Caco-2 (cell line): ENCODE measurements at regions not wholly inside any gene's neighbourhood (a gene's known extent, or its start where the extent isn't known, plus 50 kb on each side); places are given as distances from the start of the nearest gene placed in this dataset.

Source experiments
- BruUV-seq: library from RNA; stranded (reverse); fragments of 400-500 nt; replicated peaks from 2 replicates; lab custom pipeline; 2021; lab: Mats Ljungman, UMichigan
- CTCF ChIA-PET: fragments of 300-600 bp; sonication (Branson Sonifier 250); formaldehyde crosslinking; loops from one replicate; lab custom pipeline; 2022; ENCODE audit warnings: antibody characterized with exemption; lab: Charles Lee
- POLR2A ChIA-PET: fragments of 300-600 bp; sonication (Branson Sonifier 250); formaldehyde crosslinking; loops from one replicate; lab custom pipeline; 2022; ENCODE audit warnings: antibody characterized with exemption; lab: Charles Lee
- DNase-seq, 2 experiments: peaks; one replicate each; pipeline versions ENCODE4 v3.0.0 to v3.0.0-alpha.2; 2020 to 2022
- H3K27me3 ChIP-seq: replicated peaks from 2 replicates; pipeline ENCODE4 v1.6.0; 2011; ENCODE audit warnings: low read length; ENCODE audit not compliant: control insufficient read depth, insufficient read depth
- H3K36me3 ChIP-seq: 2 replicates; pipeline ENCODE4 v1.5.1; 2011; ENCODE audit warnings: low read length; ENCODE audit not compliant: control insufficient read depth, insufficient read depth
- H3K4me1 ChIP-seq: fragments of 250-450 bp; sonication (Bioruptor Pico); 2 replicates; pipeline ENCODE4 v1.5.1; 2020; ENCODE audit warnings: mild to moderate bottlenecking
- H3K4me3 ChIP-seq: 2 replicates; pipeline ENCODE4 v1.5.1; 2011; ENCODE audit warnings: low read depth, mild to moderate bottlenecking, control low read depth, low read length
- H3K9me3 ChIP-seq: fragments of 250-450 bp; sonication (Bioruptor Pico); 2 replicates; pipeline ENCODE4 v1.5.1; 2020; ENCODE audit warnings: mild to moderate bottlenecking, moderate library complexity
- H3K27ac Mint-ChIP-seq: one replicate; pipeline ENCODE4 v1.8.0; 2022; ENCODE audit warnings: mixed read lengths; ENCODE audit not compliant: unreplicated experiment
- H3K27me3 Mint-ChIP-seq: one replicate; pipeline ENCODE4 v1.8.0; 2022; ENCODE audit warnings: mixed read lengths; ENCODE audit not compliant: insufficient read depth, unreplicated experiment
- H3K36me3 Mint-ChIP-seq: one replicate; pipeline ENCODE4 v1.8.0; 2022; ENCODE audit warnings: mild to moderate bottlenecking, mixed read lengths; ENCODE audit not compliant: insufficient read depth, unreplicated experiment
- H3K4me1 Mint-ChIP-seq: one replicate; pipeline ENCODE4 v1.8.0; 2022; ENCODE audit warnings: low read depth, mixed read lengths; ENCODE audit not compliant: unreplicated experiment
- H3K4me3 Mint-ChIP-seq: one replicate; pipeline ENCODE4 v1.8.0; 2022; ENCODE audit warnings: mild to moderate bottlenecking, moderate library complexity, mixed read lengths; ENCODE audit not compliant: unreplicated experiment
- H3K9me3 Mint-ChIP-seq: one replicate; pipeline ENCODE4 v1.8.0; 2022; ENCODE audit warnings: mixed read lengths; ENCODE audit not compliant: unreplicated experiment
- intact Hi-C: fragments of 100-400 bp; cut with micrococcal nuclease; formaldehyde crosslinking; loops from one replicate; pipeline ENCODE4 v1.10.0; 2022; ENCODE audit not compliant: unreplicated experiment
- TF ChIP-seq, protein P1 (sequence below), 2 experiments: fragments of 200-600 bp in 1 of 2; IDR thresholded peaks; 1 replicate in 1 of 2; 2 replicates in 1 of 2; pipeline versions ENCODE4 v1.5.1 to v1.8.0; 2011 to 2022; ENCODE audit warnings: antibody characterized with exemption in 1 of 2, control low read depth in 1 of 2, inconsistent platforms in 1 of 2, low read depth in 1 of 2, low read length in 1 of 2, mild to moderate bottlenecking in 1 of 2, moderate library complexity in 1 of 2; ENCODE audit not compliant: insufficient read depth in 1 of 2, severe bottlenecking in 1 of 2, unreplicated experiment in 1 of 2

DNA sequence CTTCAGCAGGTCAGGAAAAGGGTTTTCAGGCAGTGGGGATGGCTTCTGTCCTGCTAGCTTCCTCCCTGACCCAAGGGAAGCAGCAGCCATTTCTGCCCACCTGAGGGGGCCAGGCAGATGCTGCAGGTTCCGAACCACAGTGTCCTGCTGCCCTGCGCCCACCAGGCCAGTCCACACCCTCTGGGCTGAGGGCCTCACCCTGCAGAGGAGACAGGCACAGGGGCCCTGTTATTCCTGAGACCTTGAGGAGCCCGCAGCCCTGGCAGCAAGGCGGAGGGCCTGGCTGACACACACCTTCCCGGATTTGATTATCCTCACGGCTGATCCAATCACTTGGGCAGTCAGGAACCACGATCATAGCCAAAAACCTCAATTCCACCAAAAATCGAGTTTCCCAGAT is 725.8 kb downstream of the BRD1 start:
- H3K4me1 Mint-ChIP-seq: no peaks in the 10 kb centered on the region
- BruUV-seq: no TSS peak
- Histone ChIP-seq H3K36me3 (no peaks in the 10 kb centered on the region), H3K27me3 (no peaks in the 10 kb centered on the region), H3K9me3 (no peaks in the 10 kb centered on the region), H3K4me3 (no peak overlapping the region), H3K4me1 (no peaks in the 10 kb centered on the region)
- no peaks in the 10 kb centered on the region for H3K9me3 Mint-ChIP-seq
- no peak overlapping the region for H3K4me3 Mint-ChIP-seq
- no peak for DNase-seq
- CTCF ChIA-PET: no interaction called here
- H3K27ac Mint-ChIP-seq: no peak overlapping the region
- peaks cover 25% of the 10 kb centered on the region for H3K27me3 Mint-ChIP-seq
- POLR2A ChIA-PET: no interaction called here
- intact Hi-C loops: no loop called here
- H3K36me3 Mint-ChIP-seq: no peaks in the 10 kb centered on the region
- TF ChIP-seq, protein P1, sequence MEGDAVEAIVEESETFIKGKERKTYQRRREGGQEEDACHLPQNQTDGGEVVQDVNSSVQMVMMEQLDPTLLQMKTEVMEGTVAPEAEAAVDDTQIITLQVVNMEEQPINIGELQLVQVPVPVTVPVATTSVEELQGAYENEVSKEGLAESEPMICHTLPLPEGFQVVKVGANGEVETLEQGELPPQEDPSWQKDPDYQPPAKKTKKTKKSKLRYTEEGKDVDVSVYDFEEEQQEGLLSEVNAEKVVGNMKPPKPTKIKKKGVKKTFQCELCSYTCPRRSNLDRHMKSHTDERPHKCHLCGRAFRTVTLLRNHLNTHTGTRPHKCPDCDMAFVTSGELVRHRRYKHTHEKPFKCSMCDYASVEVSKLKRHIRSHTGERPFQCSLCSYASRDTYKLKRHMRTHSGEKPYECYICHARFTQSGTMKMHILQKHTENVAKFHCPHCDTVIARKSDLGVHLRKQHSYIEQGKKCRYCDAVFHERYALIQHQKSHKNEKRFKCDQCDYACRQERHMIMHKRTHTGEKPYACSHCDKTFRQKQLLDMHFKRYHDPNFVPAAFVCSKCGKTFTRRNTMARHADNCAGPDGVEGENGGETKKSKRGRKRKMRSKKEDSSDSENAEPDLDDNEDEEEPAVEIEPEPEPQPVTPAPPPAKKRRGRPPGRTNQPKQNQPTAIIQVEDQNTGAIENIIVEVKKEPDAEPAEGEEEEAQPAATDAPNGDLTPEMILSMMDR (IDR thresholded peaks at IDR 0.05; ENCODE audit: insufficient read depth in 1 of 2, low read depth in 1 of 2, low read length in 1 of 2, severe bottlenecking in 1 of 2, unreplicated experiment in 1 of 2): no peak

DNA sequence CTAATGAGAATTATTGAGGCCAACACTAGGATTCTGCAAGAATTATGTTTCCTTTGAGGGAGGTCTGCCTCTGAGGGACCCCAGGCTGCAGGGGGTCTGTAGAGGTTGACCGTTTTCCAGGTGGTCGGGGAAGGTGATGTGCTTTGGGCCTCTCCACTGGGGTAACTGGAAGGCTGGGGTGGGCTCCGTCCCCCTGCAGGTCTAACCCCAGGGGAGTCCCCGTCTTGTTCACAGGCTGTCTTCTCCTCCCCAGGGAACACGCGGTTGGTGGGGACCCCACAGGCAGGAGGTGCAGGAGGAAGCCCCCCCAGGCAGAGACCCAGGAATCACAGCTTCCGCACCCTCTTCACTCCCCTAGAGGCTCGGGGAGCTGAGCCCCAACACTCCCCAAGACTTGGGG is 726.4 kb downstream of the BRD1 start:
- Histone ChIP-seq H3K4me1 (no peaks in the 10 kb centered on the region), H3K27me3 (no peaks in the 10 kb centered on the region), H3K4me3 (no peak overlapping the region), H3K9me3 (no peaks in the 10 kb centered on the region), H3K36me3 (no peaks in the 10 kb centered on the region)
- H3K4me1 Mint-ChIP-seq: no peaks in the 10 kb centered on the region
- TF ChIP-seq, protein P1 (IDR thresholded peaks at IDR 0.05; ENCODE audit: insufficient read depth in 1 of 2, low read depth in 1 of 2, low read length in 1 of 2, severe bottlenecking in 1 of 2, unreplicated experiment in 1 of 2): no peak
- no peaks in the 10 kb centered on the region for H3K9me3 Mint-ChIP-seq
- H3K27me3 Mint-ChIP-seq: peaks cover 25% of the 10 kb centered on the region
- no peak overlapping the region for H3K4me3 Mint-ChIP-seq
- ChIA-PET POLR2A (no interaction called here), CTCF (no interaction called here)
- intact Hi-C loops: no loop called here
- no peak for DNase-seq
- no peaks in the 10 kb centered on the region for H3K36me3 Mint-ChIP-seq
- no TSS peak for BruUV-seq
- H3K27ac Mint-ChIP-seq: no peak overlapping the region

DNA sequence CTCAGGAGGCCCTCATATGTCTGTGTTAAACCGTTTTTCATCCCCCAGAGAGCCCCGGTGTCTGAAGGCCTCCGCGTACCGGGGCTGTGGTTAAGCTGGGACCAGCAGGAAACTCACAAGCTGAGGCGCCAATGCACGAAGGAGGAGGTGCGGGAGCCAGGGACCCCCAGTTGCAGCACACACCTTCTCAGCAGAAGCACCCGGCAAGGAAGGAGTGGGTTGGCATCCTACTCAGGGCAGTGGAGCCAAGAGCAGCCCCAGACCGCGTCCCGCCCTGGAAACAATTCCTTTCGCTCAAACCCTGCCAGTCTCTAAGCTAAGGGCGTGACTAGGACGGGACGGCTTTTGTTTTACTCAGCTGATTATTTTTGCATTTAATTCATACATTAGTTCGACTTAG is 726.9 kb downstream of the BRD1 start:
- TF ChIP-seq, protein P1 (IDR thresholded peaks at IDR 0.05; ENCODE audit: insufficient read depth in 1 of 2, low read depth in 1 of 2, low read length in 1 of 2, severe bottlenecking in 1 of 2, unreplicated experiment in 1 of 2): no peak
- Histone ChIP-seq H3K4me1 (no peaks in the 10 kb centered on the region), H3K27me3 (no peaks in the 10 kb centered on the region), H3K9me3 (no peaks in the 10 kb centered on the region), H3K36me3 (no peaks in the 10 kb centered on the region), H3K4me3 (no peak overlapping the region)
- no peaks in the 10 kb centered on the region for H3K4me1 Mint-ChIP-seq
- no peak overlapping the region for H3K27ac Mint-ChIP-seq
- no TSS peak for BruUV-seq
- no peaks in the 10 kb centered on the region for H3K36me3 Mint-ChIP-seq
- no peak overlapping the region for H3K4me3 Mint-ChIP-seq
- ChIA-PET POLR2A (no interaction called here), CTCF (no interaction called here)
- no peak for DNase-seq
- intact Hi-C loops: no loop called here
- H3K9me3 Mint-ChIP-seq: no peaks in the 10 kb centered on the region
- peaks cover 25% of the 10 kb centered on the region for H3K27me3 Mint-ChIP-seq
